Inferior parietal cortex (tissue), 1 donor: ENCODE measurements at regions not wholly inside any gene's neighbourhood (a gene's known extent, or its start where the extent isn't known, plus 50 kb on each side); places are given as distances from the start of the nearest gene placed in this dataset.
"Not testable (repeated sequence)": the region's sequence is repeated elsewhere in the genome, so short reads cannot be mapped to it uniquely, and the experiment has no call there.

Source experiments
- DNase-seq: peaks from one replicate; pipeline ENCODE4 v3.0.0-alpha.2; 2016; ENCODE audit errors: extremely low spot score

DNA sequence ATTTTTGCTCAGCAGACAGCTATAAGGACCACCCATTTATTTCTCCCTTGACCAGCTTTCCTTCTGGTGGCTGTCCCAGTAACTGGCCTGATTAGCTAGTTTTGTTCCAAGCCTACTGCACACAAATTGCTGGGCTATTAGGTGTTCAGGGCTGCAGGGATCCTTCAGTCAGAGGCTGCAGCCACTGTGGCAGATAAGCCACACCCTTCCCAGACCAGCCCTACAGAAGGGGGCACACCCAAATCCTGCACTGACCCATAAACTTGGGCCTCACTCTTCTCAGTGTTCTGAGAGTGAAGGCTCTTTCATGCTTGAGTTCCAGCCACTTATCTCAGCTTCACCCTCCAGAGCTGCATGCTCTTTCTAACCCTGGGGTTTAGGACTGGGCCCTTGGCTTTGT lies 200.0 kb downstream of the AASDHPPT start:
- no peak for DNase-seq

DNA sequence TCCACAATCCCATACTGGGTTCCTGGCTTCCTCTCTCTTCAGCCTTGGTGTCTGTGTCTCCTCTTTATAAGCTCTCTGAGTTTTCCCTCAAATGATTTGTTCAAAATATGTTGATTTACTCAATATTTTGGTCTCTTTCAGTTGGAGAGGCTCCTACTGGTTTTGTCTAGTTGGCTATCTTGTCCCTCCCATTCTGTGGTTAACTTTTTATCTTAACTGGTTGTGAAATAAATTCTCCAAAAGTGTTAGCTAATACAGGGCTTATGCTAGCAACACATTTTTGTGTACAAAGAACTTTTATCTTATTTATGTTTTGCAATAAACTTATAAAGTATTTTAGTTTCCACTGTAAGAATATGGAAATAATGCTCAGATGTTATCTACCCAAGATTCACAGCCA lies 200.9 kb downstream of the AASDHPPT start:
- no peak for DNase-seq

DNA sequence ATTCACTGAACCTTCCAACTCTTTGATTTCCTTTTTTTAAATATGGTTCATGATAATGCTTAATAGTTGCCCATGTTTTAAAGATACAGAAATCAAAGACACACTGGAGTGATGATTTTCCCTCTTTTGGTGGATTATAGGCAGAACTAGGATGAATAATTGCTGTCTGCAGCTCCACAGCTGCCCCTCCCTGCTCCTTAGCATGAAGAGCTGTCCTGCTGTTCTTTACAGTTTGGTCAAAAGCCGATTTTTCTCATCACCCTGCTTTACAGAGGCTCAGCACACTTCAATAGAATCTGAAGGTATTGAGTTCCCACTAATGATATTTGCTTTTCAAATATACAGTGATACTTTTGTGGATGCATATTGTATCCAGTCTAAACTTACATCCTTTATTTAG lies 202.6 kb downstream of the AASDHPPT start:
- no peak for DNase-seq

DNA sequence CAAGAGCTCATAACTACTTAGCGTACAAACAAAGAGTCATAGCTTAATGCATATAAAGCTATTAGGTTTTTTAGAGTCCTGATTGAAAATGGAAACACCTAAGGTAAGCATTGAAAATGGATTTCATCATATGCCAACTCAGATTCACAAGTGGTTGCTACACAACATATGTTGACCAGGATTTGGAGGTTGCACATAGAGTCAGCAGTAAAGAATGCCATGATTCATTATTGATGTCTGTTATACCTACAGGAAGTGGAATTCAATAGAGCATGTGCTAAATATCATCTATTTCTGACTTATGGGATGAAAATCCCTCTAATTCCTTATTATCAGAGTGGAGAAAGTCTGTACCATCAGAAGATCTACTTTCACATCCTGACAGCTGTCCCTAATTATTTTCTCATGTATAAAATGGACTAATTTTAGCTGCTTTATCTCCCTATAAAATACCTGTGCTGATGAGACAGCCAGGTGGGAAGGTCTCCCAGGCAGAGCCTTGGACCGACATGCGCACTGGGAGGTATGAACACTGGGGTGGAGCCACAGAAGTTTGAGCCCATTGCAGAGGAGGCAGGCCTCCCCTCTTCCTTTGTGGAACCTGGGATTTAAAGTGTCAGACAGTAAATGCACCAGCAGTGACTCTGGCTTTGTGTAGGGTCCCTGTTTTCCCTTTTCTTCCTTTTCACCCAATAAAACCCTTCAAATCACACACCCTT lies 204.2 kb downstream of the AASDHPPT start:
- DNase-seq: no peak

DNA sequence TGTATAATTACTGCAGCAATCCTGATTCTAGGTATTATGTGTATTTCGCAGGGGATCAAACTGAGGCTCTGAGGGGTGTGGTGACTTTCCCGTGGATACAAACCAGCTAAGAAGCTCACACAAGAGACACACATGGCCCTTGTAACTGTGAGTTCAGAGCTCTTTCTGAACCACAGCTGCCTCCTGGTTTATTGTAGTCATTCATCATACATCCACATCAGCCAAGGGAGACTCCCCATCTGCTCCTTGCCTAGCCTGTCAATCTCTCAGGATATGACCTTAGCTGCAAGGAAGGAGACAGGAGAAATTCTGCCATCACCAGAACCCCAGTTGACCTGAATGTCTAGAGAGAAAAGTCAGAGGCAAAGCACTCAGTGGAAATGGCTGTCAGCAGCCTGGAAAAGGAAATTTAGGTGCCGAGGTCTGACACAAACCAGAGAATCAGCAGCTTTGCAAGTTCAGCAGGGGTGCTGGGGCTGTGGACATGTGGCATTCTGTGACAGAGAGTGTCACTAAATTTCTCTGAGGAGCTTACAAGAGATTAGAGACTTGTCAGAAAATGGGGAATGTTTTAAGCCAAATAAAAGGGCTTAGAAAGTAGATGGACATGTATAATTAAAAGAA lies 209.5 kb downstream of the AASDHPPT start:
- DNase-seq: no peak

DNA sequence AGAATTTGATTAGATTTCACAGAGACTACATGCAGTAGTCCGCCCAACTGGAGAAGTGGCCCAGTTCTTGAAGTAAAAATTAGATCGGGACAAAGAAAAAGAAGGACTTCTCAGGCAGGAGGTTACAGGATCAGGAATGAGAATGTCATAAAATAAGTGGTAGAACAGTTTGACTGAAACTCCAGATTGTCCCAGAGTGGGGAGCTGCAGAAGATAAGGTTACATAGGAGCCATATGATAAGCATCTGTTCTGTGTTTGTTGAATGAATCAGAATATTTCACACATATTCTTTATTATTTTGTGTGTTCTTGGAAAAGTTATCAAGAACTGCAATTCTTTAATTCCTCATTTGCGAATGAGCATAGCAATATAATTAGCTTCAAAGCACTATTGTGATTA lies 210.6 kb downstream of the AASDHPPT start:
- DNase-seq: no peak

DNA sequence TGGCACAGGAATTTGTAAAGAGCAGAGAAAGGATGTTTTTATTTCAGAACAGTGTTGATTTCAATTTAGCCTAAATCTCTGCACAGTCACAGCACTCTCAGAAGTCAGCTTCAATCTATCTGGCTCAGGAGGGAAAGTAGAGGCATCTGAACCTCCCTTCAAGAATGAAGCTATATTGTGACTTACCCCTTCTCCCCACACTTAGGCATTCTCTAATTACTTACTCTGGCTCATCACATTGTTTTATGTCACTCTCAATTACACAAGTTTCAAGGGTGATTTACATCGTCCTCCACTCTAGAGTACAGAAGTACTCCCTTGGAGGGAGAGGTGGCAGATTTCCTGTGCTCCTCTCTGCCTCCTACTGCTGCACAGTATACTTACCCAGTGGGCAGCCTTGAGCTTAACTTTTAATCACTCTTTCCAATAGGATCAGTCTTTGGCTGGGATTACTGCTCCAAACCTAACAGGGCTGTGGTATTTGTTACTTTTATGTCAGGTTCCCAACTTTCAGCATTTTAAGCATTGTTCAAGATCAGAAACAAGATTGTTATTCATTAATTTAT lies 211.4 kb downstream of the AASDHPPT start:
- no peak for DNase-seq

DNA sequence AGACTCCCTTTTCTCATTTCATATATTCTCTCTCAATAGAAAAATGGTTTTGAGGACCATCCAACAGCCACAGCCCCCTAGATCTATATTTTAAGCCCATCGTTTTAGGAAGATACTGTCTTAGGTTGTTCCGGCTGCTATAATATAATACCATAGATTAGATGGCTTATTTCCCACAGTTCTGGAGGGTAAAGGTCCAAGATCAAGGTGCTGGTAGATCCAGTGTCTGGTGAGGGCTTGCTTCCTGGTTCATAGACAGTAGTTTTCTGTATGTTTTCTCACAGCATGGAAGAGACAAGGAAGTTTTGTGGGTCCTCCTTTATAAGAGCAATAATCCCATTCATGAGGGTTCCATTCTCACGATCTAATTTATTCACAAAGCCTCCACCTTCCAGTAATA lies 215.1 kb downstream of the AASDHPPT start:
- DNase-seq: no peak

DNA sequence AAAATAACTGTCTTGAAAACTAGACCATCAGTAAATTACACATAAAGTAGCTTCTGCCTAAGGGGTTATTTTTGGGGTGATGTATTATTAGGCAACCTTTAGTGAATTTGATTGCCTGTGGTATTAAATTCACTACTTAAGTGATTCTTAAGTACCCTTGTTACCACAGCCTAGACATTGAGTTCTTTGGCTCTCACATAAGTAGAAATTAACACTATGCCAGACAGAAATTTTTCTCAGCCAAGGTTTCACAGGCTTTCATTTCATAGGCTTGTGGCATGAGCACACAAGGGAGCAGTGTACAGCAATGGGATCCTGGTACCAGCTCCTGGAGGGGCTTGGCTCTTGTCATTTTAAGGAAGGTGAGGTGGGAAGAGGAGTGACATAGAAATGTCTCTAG lies 218.5 kb downstream of the AASDHPPT start:
- no peak for DNase-seq

DNA sequence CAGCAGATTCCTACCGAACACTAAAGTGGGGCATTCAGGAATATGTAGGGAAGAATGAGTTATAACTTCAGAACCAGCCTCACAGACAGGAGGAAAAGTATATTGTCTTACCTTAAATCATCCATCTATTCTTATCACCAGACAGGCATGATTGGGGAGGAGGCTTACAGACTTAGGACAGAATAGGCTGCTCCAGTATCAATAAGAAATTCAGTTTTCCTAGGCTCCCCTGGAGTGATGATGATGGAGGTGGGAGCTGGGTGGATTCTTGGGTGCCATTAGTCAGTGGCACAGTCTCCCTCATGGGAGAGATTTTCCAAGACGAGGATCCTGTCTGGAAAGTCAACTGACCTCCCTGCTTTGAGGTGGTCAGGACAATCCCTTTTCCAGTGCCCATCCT lies 225.0 kb downstream of the AASDHPPT start:
- no peak for DNase-seq

DNA sequence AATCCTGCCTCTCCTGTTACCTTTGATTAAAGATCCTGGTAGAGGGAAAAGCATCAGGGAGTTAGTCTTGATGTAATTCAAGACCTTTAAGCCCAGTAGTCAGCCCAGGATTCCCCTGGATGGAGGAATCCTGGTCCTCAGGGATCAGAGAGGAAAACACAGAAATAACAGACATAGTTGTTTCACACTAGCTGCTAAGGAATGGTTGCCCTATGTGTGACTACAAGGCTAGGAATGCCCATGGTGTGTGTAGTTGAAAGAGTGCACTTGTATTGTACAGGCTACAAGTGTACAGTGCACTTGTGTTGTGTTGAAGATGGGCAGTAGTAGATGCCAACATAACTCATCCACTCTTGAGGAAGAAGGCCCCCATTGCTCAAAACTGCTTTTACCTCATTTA lies 226.8 kb downstream of the AASDHPPT start:
- no peak for DNase-seq

DNA sequence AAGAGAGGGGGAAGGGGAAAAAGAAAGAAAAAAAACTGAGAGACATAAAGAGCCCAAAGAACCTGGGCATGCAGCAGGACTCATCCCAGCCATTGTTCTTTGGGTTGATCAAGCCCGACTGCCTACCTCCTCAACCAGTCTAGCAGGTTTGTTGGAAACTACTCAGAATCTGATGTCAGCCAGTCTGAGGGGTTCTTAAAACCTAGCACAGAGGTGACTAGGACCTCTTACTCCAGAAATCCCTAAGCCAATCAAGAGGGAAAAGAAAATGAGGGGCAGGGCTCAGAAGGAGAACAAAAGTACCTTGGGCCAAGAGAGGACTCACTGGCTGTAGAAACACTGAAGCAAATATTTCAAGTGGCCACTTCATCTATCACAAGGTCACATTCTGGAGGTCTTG lies 228.0 kb downstream of the AASDHPPT start:
- DNase-seq: no peak

DNA sequence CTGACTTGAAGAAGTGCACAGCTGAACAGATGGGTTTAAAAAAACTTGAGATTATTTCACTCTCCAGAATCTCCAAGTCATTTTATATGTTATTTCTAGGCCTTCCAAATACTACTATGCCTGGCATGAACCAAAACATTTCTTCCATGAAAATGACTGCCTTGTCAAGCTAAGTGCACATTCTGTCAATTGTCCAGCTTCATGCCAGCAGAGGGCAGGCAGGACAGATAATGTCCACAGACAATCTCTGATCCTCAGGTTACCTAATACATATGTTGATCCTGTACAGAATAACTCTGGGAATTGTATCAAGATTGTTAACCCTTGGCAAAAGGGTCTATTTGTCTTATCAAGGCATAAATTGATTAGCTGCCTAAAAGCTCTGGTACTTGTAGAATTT lies 229.5 kb downstream of the AASDHPPT start:
- no peak for DNase-seq

DNA sequence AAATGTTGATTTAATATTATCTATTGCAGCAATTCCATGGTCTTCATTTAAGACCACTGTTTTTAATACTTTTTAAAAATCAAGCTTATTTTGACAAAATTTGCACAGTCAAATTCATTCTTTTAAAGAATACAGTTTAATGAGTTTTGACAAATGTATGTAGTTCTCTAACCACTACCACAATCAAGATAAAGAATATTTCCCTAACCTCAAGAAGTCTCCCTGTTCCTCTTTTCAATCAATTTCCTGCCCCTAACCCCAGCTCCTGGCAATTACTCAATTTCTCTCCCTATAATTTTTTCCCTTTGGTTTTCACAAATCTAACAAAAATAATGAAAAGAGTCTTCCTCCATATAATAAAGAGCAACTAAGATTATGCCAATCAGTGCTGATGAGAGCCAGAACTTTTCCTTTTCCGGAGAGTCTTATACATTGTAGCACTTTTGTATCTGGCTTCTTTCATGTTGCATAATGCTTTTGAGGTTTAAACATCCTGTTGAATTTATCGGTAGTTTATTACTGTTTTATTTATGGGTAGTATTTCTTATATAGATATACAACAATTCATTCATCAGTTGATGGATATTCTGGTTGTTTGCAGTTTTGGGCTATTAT lies 231.7 kb downstream of the AASDHPPT start:
- DNase-seq: no peak

DNA sequence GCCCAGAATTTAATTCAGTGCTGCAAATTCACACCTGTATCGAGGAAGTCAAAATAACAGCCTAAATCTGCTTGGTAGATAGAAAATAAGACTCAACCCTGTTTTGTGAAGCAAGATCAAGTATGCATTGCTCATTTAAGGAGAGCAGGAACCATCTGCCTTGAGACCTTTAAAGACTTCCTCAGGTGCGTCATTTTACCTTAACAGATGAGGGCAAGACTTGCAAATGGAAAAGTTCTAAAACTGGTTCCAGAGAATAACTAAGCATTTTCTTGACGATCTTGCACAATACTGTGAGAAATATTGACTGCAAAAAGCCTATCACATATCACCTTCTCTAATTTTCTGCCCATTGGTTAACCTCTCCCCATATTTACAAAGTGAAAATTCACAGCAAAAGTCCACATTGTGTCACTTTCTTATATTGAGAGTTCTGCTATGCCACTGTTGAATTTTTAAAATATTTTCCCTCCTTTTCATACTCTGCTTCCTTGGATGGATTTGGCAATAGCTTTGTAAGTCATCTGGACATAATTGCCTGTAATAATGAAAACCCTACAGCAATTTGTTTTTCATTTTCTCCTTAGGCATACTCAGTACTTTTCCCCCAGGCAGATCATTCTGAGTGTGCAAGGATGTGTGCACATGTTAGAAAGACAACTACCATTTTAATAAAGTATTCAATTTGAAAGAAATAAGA lies 234.2 kb downstream of the AASDHPPT start:
- no peak for DNase-seq

DNA sequence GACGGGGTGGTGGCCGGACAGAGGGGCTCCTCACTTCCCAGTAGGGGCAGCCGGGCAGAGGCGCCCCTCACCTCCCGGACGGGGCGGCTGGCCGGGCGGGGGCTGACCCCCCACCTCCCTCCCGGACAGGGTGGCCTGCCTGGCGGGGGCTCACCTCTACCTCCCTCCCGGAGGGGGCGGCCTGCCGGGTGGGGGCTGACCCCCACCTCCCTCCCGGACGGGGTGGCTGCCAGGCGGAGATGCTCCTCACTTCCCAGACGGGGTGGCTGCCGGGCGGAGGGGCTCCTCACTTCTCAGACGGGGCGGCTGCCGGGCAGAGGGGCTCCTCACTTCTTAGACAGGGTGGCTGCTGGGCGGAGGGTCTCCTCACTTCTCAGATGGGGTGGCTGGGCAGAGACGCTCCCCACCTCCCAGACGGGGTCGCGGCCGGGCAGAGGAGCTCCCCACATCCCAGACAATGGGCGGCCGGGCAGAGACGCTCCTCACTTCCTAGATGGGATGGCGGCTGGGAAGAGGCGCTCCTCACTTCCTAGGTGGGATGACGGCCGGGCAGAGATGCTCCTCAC lies 239.8 kb downstream of the AASDHPPT start:
- DNase-seq: not testable (repeated sequence)

DNA sequence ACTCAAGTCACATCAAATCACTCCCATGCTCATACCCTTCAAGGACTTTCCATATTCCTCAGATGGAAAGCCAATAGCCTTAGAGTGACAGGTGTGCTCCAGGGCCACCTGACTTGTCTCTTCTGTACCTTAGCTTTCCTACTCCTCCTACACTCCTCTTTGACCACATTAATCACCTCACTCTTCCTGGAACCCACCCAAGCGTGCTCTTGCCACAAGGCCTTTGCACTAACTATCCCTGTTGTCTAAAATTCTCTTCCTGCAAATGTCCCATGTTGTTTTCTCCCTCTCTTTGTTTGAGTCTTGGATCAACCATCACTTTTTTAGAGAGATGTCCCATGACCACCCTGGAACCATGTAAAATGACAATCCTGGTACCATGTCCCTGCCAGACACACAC lies 244.1 kb downstream of the AASDHPPT start:
- DNase-seq: no peak

DNA sequence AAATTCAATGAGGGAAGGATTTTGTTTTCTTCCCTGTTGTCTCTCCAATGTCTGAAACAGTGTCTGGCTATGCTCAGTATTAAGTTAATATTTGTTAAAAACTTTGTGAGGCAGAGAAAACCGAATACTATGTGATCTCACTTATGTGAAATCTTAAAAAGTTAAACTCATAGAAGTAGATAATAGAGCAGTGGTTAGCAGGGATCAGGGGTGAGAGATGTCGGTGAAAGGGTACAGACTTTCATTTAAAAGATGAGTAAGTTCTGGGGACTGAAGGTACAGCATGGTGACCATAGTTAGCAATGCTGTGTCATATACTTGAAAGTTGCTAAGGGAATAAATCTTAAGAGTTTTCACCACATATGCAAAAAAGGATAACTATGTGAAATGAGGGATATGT lies 244.6 kb downstream of the AASDHPPT start:
- DNase-seq: no peak

DNA sequence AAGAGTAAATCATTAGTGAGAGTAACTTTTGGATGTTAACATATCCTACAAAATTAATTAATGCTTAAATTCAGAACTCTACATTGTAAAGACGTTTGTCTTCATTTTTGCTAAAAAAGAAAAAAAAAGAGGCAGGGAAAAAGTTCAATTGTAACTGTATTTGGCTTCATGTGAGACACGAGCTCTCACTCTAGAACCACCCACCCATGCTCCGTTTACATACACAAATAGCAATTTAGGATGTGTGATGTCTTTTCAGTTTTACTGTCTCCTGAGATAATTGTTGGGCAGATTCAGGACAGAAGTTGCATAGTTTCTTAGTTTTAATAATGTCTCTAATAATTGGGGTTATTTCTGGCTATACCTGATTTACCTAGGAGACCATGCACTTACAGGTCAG lies 248.6 kb downstream of the AASDHPPT start:
- DNase-seq: peak; percentile 22

DNA sequence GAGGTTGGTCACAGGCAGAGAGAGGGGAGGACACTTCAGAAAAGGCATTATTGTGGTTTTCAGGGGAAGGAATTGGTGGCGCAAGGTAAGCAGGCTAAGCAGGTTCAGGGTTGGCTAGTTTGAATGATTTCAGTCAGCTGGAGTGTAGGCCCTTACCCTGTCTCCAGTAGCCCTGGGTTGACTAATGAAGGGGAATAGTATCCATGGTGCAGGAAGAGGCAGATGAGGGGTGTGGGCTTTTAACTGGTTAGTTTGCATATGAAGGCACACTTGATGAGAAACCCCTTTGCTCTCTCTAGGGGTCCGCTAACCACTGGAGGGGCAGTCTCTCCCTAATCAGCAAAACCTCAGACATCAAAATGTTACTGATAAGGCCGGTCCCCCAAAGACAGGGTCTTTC lies 249.7 kb downstream of the AASDHPPT start:
- DNase-seq: no peak

DNA sequence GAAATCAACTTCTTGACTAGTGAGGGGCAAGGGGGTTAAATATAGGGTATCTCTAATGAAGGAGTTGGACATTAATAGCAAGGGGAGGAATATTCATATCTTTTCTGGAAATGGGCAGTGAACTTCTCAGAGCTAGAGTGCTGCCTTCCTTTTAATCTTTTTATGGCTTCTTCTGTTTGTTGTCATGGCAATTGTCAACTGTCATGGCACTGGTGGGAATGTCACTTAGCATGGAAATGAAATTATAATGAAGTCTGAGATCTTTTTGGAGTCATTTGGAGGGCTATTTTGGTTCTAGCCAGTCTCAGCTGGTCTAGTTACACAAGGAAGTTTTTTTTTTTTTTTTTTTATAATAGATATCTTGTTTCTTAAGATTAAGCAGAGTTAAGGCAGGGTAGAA lies 250.2 kb downstream of the AASDHPPT start:
- DNase-seq: no peak
